PC-3 (cell line): ENCODE measurements at regions not wholly inside any gene's neighbourhood (a gene's known extent, or its start where the extent isn't known, plus 50 kb on each side); places are given as distances from the start of the nearest gene placed in this dataset.
"Not testable (repeated sequence)": the region's sequence is repeated elsewhere in the genome, so short reads cannot be mapped to it uniquely, and the experiment has no call there.

Experiments used
- CTCF ChIP-seq: fragments of 300-600 bp; sonication (generic); conservative IDR thresholded peaks from 2 replicates; pipeline ENCODE4 v1.5.1; 2017; ENCODE audit warnings: antibody characterized with exemption, low read depth, mild to moderate bottlenecking, low read length
- EZH2 ChIP-seq: fragments of 300-600 bp; sonication (generic); IDR thresholded peaks from one replicate; pipeline ENCODE4 v1.6.1; 2017; ENCODE audit warnings: antibody characterized with exemption, mild to moderate bottlenecking, low read length; ENCODE audit not compliant: unreplicated experiment
- EZH2phosphoT487 ChIP-seq: fragments of 300-600 bp; sonication (generic); IDR thresholded peaks from 2 replicates; pipeline ENCODE4 v1.6.1; 2018; ENCODE audit warnings: mild to moderate bottlenecking, antibody characterized with exemption, low read length, borderline replicate concordance

DNA sequence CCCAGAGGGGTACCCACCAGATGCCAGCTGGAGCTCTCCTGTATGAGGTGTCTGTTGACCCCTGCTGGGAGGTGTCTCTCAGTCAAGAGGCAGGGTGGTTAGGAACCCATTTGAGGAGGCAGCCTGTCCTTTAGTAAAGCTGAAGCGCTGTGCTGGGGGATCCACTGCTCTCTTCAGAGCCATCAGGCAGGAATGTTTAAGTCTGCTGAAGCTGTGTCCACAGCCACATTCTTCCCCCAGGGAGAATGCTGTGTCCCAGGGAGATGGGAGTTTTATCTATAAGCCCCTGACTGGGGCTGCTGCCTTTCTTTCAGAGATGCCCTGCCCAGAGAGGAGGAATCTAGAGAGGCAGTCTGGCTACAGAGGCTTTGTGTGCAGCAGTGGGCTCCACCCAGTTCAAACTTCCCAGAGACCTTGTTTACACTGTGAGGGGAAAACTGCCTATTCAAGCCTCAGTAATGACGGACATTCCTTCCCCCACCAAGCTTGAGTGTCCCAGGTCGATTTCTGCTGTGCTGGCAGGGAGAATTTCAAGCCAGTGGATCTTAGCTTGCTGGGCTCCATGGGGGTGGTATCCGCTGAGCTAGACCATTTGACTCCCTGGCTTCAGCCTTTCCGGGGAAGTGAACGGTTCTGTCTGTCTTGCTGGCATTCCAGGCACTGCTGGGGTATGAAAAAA, 133.8 kb downstream of the LEPR start:
- not testable (repeated sequence) for TF ChIP-seq CTCF, EZH2, EZH2phosphoT487
